Natural killer cell (primary cell): ENCODE measurements at regions not wholly inside any gene's neighbourhood (a gene's known extent, or its start where the extent isn't known, plus 50 kb on each side); places are given as distances from the start of the nearest gene placed in this dataset.

Experiments used
- ATAC-seq, 3 donors: fragments of 150-1000 bp in 2 of 3; fragments of 200-7000 bp in 1 of 3; cut with Tn5 transposase; 1 replicate in 1 of 3; 2 replicates in 2 of 3; pipeline ENCODE4 v1.10.0; 2021; ENCODE audit warnings: mild to moderate bottlenecking in 2 of 3, moderate library complexity in 2 of 3
- DNase-seq, 2 donors: peaks; one replicate each; pipeline versions ENCODE4 v3.0.0 to v3.0.0-alpha.2; 2013 to 2021; ENCODE audit warnings: mixed read lengths in 1 of 2
- H3K27ac ChIP-seq: one replicate; pipeline ENCODE4 v1.5.1; 2013; ENCODE audit warnings: mild to moderate bottlenecking, low read length
- H3K27me3 ChIP-seq: one replicate; pipeline ENCODE4 v1.6.1; 2013; ENCODE audit warnings: low read length; ENCODE audit not compliant: control insufficient read depth, insufficient read depth
- H3K36me3 ChIP-seq: one replicate; pipeline ENCODE4 v1.6.1; 2013; ENCODE audit warnings: low read length; ENCODE audit not compliant: control insufficient read depth, insufficient read depth
- H3K4me1 ChIP-seq: one replicate; pipeline ENCODE4 v1.6.1; 2013; ENCODE audit warnings: low read length; ENCODE audit not compliant: control insufficient read depth, insufficient read depth
- H3K4me3 ChIP-seq: one replicate; pipeline ENCODE4 v1.5.1; 2013; ENCODE audit warnings: low read length
- H3K9me3 ChIP-seq: one replicate; pipeline ENCODE4 v1.6.1; 2013; ENCODE audit warnings: low read length; ENCODE audit not compliant: control insufficient read depth, insufficient read depth
- H3K27ac Mint-ChIP-seq, 2 donors: one replicate each; pipeline ENCODE4 v1.8.0; 2022; ENCODE audit warnings: mild to moderate bottlenecking in 2 of 2, mixed read lengths in 2 of 2, moderate library complexity in 1 of 2
- H3K27me3 Mint-ChIP-seq, 2 donors: one replicate each; pipeline ENCODE4 v1.8.0; 2022; ENCODE audit warnings: low read depth in 2 of 2, mixed read lengths in 2 of 2
- H3K36me3 Mint-ChIP-seq: one replicate; pipeline ENCODE4 v1.8.0; 2022; ENCODE audit warnings: mixed read lengths
- H3K4me1 Mint-ChIP-seq, 2 donors: one replicate each; pipeline ENCODE4 v1.8.0; 2022; ENCODE audit warnings: mixed read lengths in 2 of 2
- H3K4me3 Mint-ChIP-seq: one replicate; pipeline ENCODE4 v1.8.0; 2022; ENCODE audit warnings: mild to moderate bottlenecking, moderate library complexity, mixed read lengths
- H3K9me3 Mint-ChIP-seq, 2 donors: one replicate each; pipeline ENCODE4 v1.8.0; 2022; ENCODE audit warnings: mixed read lengths in 2 of 2
- CTCF ChIP-seq: fragments of 200-600 bp; IDR thresholded peaks from one replicate; pipeline ENCODE4 v1.8.0; 2022; ENCODE audit warnings: antibody characterized with exemption
- whole genome bisulfite sequencing: methylation state at CpG from one replicate; pipeline ENCODE4 v1.1.7; 2013; ENCODE audit warnings: missing lambda C conversion rate; ENCODE audit not compliant: insufficient coverage; 5-methylcytosine and 5-hydroxymethylcytosine counted together
- intact Hi-C: fragments of 100-400 bp; cut with micrococcal nuclease; formaldehyde crosslinking; loops from one replicate; pipeline ENCODE4 v1.14.2; 2022

GRCh38 chr2:16137080-16137755 lies 196.9 kb downstream of the MYCN start:
- TF ChIP-seq CTCF = no peak
- ATAC-seq (no peak), DNase-seq (no peak)
- Histone ChIP-seq H3K36me3 (no peaks in the 10 kb centered on the region), H3K27ac (no peak overlapping the region), H3K4me1 (no peaks in the 10 kb centered on the region), H3K4me3 (no peak overlapping the region), H3K27me3 (no peaks in the 10 kb centered on the region), H3K9me3 (no peaks in the 10 kb centered on the region)
- Mint-ChIP-seq H3K9me3 (peaks cover 0 to 3% of the 10 kb centered on the region in 2 donors), H3K27ac (no peak overlapping the region), H3K36me3 (no peaks in the 10 kb centered on the region), H3K4me3 (no peak overlapping the region), H3K4me1 (no peaks in the 10 kb centered on the region), H3K27me3 (no peaks in the 10 kb centered on the region)
- 51% methylated on average over 4 of the region's 5 CpGs for WGBS
- intact Hi-C loops = no loop called here

GRCh38 chr2:16136461-16137035 lies 196.2 kb downstream of the MYCN start:
- Histone ChIP-seq H3K9me3 (no peaks in the 10 kb centered on the region), H3K4me1 (no peaks in the 10 kb centered on the region), H3K4me3 (no peak overlapping the region), H3K27me3 (no peaks in the 10 kb centered on the region), H3K36me3 (no peaks in the 10 kb centered on the region), H3K27ac (no peak overlapping the region)
- no peak for ATAC-seq
- no peak for DNase-seq
- H3K9me3 Mint-ChIP-seq = peaks cover 0 to 3% of the 10 kb centered on the region in 2 donors
- no peak overlapping the region for H3K4me3 Mint-ChIP-seq
- no peaks in the 10 kb centered on the region for H3K27me3 Mint-ChIP-seq
- 74% methylated on average over 2 of the region's 3 CpGs for WGBS
- no peak overlapping the region for H3K27ac Mint-ChIP-seq
- intact Hi-C loops = no loop called here
- no peaks in the 10 kb centered on the region for H3K36me3 Mint-ChIP-seq
- no peak for TF ChIP-seq CTCF
- H3K4me1 Mint-ChIP-seq = no peaks in the 10 kb centered on the region

- no peaks in the 10 kb centered on the region for H3K27me3 ChIP-seq
- intact Hi-C loops = no loop called here
- no peak for TF ChIP-seq CTCF
- H3K36me3 Mint-ChIP-seq = no peaks in the 10 kb centered on the region
- H3K36me3 ChIP-seq = no peaks in the 10 kb centered on the region
- no peak overlapping the region for H3K27ac ChIP-seq
- WGBS = 61% methylated on average over 1 of the region's 1 CpG
- H3K4me1 ChIP-seq = no peaks in the 10 kb centered on the region
- no peak overlapping the region for H3K4me3 ChIP-seq
- no peaks in the 10 kb centered on the region for H3K4me1 Mint-ChIP-seq
- H3K27ac Mint-ChIP-seq = no peak overlapping the region
- no peak for ATAC-seq
- no peaks in the 10 kb centered on the region for H3K9me3 ChIP-seq
- no peaks in the 10 kb centered on the region for H3K27me3 Mint-ChIP-seq
- no peak overlapping the region for H3K4me3 Mint-ChIP-seq
- no peak for DNase-seq
- no peaks in the 10 kb centered on the region for H3K9me3 Mint-ChIP-seq
Observed at GRCh38 chr2:16135913-16136310, 195.6 kb downstream of the MYCN start.
